TTC549 (cell line): ENCODE measurements at regions not wholly inside any gene's neighbourhood (a gene's known extent, or its start where the extent isn't known, plus 50 kb on each side); places are given as distances from the start of the nearest gene placed in this dataset.
A peak's percentile ranks its signal among the peaks of the same experiment; 100 is the strongest.
"Not testable (repeated sequence)": the region's sequence is repeated elsewhere in the genome, so short reads cannot be mapped to it uniquely, and the experiment has no call there.

ENCODE experiments used
- FAIRE-seq: peaks from 2 replicates; lab custom pipeline; 2012; peaks lifted over from hg19 to GRCh38; lab: Jason Lieb, UNC

DNA sequence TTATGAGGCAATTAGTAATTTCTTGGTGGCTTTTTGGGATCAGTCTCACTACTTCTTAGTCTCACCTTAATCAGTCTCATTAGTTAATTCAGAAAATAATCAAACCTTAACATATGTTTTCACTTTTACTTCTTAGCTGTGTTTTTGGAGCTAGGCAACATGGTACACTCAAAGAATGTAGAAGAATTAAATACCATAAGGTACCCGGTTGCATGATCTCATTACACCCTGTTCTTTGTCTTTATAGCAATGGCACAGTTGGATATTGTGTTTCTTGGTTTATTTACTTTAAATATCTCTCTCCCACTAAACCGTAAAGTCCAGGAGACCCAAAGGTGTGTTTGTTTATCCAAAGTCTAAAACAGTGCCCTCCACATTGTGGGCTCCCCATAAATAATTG lies 132.3 kb downstream of the TNFSF18 start:
- no peak for FAIRE-seq

DNA sequence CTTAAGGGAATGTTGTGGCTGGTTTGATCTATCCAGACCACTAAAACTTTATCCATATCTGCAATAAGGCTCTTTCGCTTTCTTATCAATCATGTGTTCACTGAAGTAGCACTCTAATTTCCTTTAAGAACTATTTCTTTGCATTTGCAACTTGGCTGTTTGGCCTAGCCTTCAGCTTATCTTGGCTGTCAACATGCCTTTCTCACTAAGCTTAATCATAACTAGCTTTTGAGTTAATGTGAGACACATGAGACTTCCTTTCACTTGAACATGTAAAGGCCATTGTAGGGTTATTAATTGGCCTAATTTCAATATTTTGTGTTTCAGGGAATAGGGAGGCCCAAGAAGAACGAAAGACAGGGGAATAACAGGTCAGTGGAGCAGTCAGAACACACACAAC lies 124.7 kb downstream of the TNFSF18 start:
- no peak for FAIRE-seq

GRCh38 chr1:172928412-172928811 lies 122.3 kb downstream of the TNFSF18 start:
- no peak for FAIRE-seq

DNA sequence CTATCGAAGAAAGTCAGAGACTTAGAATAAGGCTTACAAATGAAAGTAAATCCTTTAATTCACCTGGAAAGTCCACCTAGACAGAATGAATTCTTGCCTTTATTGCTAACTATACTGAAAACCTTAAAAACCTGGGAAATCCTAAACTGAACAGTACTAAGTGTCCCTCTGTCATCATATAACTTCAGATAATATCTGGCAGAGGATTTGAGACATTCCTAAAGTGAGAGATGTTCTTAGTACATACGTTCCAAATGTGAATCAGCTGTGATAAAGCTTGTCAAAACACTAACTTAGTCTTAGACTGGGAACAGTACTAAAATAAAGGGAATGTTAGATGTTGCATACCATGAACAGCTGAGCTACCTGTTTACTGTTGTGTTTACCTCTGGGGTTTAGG lies 121.7 kb downstream of the TNFSF18 start:
- FAIRE-seq, result no peak

GRCh38 chr1:172930142-172930541 lies 120.6 kb downstream of the TNFSF18 start:
- FAIRE-seq, result no peak

DNA sequence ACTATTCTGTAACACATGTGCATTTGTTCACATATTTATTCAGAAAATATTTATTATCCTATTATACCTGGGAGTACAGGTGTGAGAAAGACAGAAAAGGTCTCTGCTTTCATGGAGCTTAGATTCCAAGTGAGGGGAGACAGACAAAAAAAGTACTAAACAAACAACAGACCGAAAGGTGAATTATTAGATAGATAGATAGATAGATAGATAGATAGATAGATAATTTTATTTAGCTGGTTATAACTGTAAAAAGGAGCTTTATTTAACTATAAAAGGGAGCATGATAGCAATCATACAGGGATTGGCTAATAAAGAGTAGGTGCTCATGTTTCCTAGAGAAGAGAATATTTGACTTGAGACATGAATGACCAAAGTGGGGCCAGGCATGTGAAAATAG lies 119.4 kb downstream of the TNFSF18 start:
- FAIRE-seq, result no peak

GRCh38 chr1:172931761-172932160 lies 119.0 kb downstream of the TNFSF18 start:
- FAIRE-seq, result no peak

DNA sequence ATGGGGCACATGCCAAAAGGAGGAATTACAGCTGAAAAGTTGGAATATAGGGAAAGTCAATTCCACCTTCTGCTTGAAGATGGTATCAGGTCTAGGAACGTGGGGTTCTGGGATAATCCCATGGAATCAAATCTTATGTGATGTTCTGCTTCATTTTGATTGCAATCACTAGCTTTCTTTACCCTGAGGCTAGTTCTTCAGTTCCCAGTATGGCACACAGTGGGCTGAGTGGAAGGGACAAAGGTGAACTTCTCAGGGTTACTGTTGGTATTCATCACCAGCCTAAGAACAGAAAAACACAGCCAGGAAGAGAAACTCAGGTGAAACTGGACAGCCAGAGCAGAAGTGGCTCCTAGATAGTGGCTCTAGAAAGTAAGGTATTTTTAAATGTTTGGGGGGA lies 117.8 kb downstream of the TNFSF18 start:
- FAIRE-seq, result no peak

- FAIRE-seq, result no peak
These were observed 116.4 kb downstream of the TNFSF18 start for GRCh38 chr1:172934417-172934762.

- no peak for FAIRE-seq
These were observed 115.6 kb downstream of the TNFSF18 start for GRCh38 chr1:172935062-172935592.

GRCh38 chr1:172936088-172936645 lies 114.6 kb downstream of the TNFSF18 start:
- no peak for FAIRE-seq

- peak; percentile 28 for FAIRE-seq
These were observed 112.1 kb downstream of the TNFSF18 start for GRCh38 chr1:172938681-172939080.

- FAIRE-seq, result no peak
These were observed 111.3 kb downstream of the TNFSF18 start for GRCh38 chr1:172939475-172939874.

DNA sequence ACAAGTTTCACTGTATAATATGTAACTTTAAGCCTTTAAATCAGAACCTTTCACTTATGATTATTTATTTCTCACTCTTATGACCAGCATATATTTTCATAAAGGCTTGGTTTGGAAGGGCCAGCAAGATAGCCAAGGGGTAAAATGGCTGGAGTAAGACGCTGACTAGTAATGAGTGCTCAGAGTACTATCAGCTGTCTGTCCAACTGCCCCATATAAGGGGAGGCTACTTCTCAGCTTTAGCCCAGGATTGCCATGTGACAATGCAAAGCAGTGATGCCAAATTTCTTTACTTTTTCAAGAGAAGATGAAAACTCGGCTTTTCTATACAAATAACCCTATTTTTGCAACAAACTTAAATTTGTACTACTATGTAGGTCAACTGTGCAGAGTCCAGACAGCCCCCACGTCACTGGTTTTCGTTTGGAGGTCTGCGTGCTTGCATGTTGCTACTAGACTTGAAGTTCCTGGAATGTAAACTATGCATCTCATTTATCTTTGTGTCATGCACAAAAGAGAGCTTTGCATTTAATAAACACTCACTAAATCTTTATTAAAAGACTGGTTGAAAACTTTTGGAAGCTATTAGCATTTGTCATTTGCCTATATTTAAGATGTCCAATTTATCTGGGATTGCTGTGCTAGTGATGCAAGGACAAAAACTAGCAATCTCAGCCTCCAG lies 110.4 kb downstream of the TNFSF18 start:
- no peak for FAIRE-seq

GRCh38 chr1:172941471-172941870 lies 109.3 kb downstream of the TNFSF18 start:
- no peak for FAIRE-seq

- FAIRE-seq, result no peak
These were observed 108.8 kb downstream of the TNFSF18 start for GRCh38 chr1:172941945-172942344.

GRCh38 chr1:172943138-172943537 lies 107.6 kb downstream of the TNFSF18 start:
- not testable (repeated sequence) for FAIRE-seq

DNA sequence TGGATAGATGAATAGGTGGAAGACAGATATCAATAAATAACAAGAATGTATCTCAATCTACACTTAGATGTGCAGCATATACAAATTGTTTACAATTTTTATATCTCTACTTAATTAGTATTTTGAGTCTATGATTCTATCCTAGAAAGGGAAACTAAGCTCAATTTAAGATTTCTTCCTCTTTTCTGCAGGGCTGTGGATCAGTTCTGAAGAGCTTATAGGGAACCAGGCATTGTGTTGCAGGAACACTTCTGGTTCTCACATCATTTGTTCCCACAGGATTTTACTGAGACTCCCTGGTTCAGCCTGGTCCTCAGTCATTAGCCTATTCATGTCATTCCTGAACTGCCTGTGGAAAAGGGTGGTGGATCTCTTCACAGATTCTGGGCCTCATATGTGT lies 105.8 kb downstream of the TNFSF18 start:
- FAIRE-seq, result no peak

GRCh38 chr1:172946814-172947507 lies 103.8 kb downstream of the TNFSF18 start:
- no peak for FAIRE-seq

GRCh38 chr1:172948457-172948856 lies 102.3 kb downstream of the TNFSF18 start:
- no peak for FAIRE-seq

DNA sequence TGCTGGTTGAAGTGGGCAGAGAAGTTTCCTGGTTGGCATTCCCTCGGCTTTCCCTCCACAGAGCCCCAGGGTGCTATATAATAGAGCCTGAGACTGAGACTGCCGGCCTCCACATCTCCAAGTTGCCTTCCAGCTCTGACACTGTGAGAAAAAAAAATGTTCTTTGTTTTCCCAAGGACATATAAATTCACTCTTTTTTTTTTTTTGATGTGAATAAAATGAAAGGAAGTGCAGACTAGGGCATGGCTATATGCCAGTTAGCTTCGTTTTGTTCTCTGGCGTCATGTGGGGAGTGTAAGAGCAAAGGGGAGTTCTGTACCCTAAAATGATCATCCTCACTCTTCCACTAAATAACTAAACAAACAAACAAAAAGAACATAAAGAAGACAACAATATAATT lies 101.6 kb downstream of the TNFSF18 start:
- no peak for FAIRE-seq

GRCh38 chr1:172950528-172950927 lies 100.2 kb downstream of the TNFSF18 start:
- no peak for FAIRE-seq

DNA sequence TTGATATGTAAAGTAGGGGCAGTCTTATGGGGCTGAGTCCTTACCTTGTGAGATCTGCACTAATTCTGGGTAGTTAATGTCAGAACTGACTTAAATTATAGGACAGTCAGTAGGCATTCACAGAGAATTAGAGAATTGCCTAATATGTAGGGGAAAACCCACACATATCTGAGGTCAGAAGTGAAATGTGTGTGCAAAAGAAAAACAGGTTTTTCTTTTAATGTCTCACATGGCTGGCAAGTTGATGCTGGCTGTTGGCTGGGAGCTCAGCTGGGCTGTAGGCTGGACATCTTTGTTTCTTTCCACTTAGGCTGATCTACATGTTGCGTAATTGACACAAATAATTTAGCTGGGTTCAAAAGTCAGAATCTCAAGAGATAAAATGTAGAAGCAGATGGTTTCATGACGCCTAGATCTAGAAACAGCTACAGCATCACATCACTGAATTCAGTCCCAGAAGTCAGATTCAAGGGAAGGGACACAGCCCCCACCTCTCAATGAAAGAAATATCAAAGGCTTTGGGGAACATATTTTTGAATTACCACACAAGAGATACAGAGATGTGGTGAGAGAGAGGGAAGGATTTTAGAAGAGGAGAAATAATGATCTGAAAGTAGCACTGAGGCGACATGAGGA lies 98.9 kb downstream of the TNFSF18 start:
- no peak for FAIRE-seq
